AG09309 (cell line): ENCODE measurements at regions not wholly inside any gene's neighbourhood (a gene's known extent, or its start where the extent isn't known, plus 50 kb on each side); places are given as distances from the start of the nearest gene placed in this dataset.

ENCODE experiments used
- DNase-seq: peaks from one replicate; pipeline ENCODE4 v3.0.0-alpha.2; 2010; ENCODE audit warnings: low read depth
- H3K4me3 ChIP-seq: 2 replicates; pipeline ENCODE4 v1.5.1; 2011; ENCODE audit warnings: mild to moderate bottlenecking, low read depth, low read length, moderate library complexity; ENCODE audit not compliant: control insufficient read depth
- CTCF ChIP-seq: IDR thresholded peaks from 2 replicates; pipeline ENCODE4 v1.5.1; 2011; ENCODE audit warnings: mild to moderate bottlenecking, low read depth, low read length, inconsistent platforms; ENCODE audit not compliant: insufficient read depth, control insufficient read depth; ENCODE audit errors: missing control alignments

- TF ChIP-seq CTCF, result no peak
These were observed 525.3 kb downstream of the ZNF33B start for GRCh38 chr10:42113158-42113450.

GRCh38 chr10:42112331-42113157 is 525.8 kb downstream of the ZNF33B start:
- TF ChIP-seq CTCF, result no peak
- H3K4me3 ChIP-seq, result no peak overlapping the region
- DNase-seq, result no peak

More at GRCh38 chr10:42113158-42113450, 525.3 kb downstream of the ZNF33B start:
- DNase-seq, result no peak
- no peak overlapping the region for H3K4me3 ChIP-seq

GRCh38 chr10:42111661-42112330 is 526.6 kb downstream of the ZNF33B start:
- no peak overlapping the region for H3K4me3 ChIP-seq
- no peak for TF ChIP-seq CTCF
- no peak for DNase-seq

- no peak overlapping the region for H3K4me3 ChIP-seq
- DNase-seq, result no peak
These were observed 527.3 kb downstream of the ZNF33B start for GRCh38 chr10:42111076-42111475.

More at GRCh38 chr10:42111076-42111475, 527.3 kb downstream of the ZNF33B start:
- no peak for TF ChIP-seq CTCF
